Left ventricle myocardium superior (tissue), 1 donor: ENCODE measurements at regions not wholly inside any gene's neighbourhood (a gene's known extent, or its start where the extent isn't known, plus 50 kb on each side); places are given as distances from the start of the nearest gene placed in this dataset.

Experiments used
- ATAC-seq: fragments of 200-7000 bp; cut with Tn5 transposase; one replicate; pipeline ENCODE4 v1.9.1; 2020; ENCODE audit warnings: mild to moderate bottlenecking, moderate library complexity
- DNase-seq: peaks from one replicate; pipeline ENCODE4 v3.0.0-alpha.2; 2020
- intact Hi-C: fragments of 100-400 bp; cut with micrococcal nuclease; formaldehyde crosslinking; loops from one replicate; pipeline ENCODE4 v1.11.0; 2022
- donor health status: DM: no; HTN: yes; CAD: no; lungs with severe emphysema.

GRCh38 chr20:24737212-24737850 is 211.7 kb upstream of the CST7 start:
- no peak for DNase-seq
- ATAC-seq: no peak
- intact Hi-C loops: no loop called here

- intact Hi-C loops: no loop called here
- ATAC-seq (no peak), DNase-seq (no peak)
Measured at GRCh38 chr20:24738058-24738775, 210.9 kb upstream of the CST7 start.

GRCh38 chr20:24738981-24739633 is 210.0 kb upstream of the CST7 start:
- intact Hi-C loops: no loop called here
- DNase-seq: no peak
- no peak for ATAC-seq

GRCh38 chr20:24739746-24740145 is 209.3 kb upstream of the CST7 start:
- intact Hi-C loops: no loop called here
- no peak for DNase-seq

GRCh38 chr20:24741493-24742072 is 207.5 kb upstream of the CST7 start:
- no peak for DNase-seq
- intact Hi-C loops: no loop called here
- no peak for ATAC-seq

More at GRCh38 chr20:24739746-24740145, 209.3 kb upstream of the CST7 start:
- no peak for ATAC-seq

- intact Hi-C loops: no loop called here
- ATAC-seq (no peak), DNase-seq (no peak)
Measured at GRCh38 chr20:24742436-24742835, 206.6 kb upstream of the CST7 start.

GRCh38 chr20:24742989-24743388 is 206.1 kb upstream of the CST7 start:
- DNase-seq (no peak), ATAC-seq (no peak)
- intact Hi-C loops: no loop called here

- no peak for DNase-seq
- no peak for ATAC-seq
- intact Hi-C loops: no loop called here
Measured at GRCh38 chr20:24743641-24744040, 205.4 kb upstream of the CST7 start.

- DNase-seq: no peak
- intact Hi-C loops: no loop called here
- ATAC-seq: no peak
Measured at GRCh38 chr20:24744747-24745146, 204.3 kb upstream of the CST7 start.

GRCh38 chr20:24745206-24745605 is 203.9 kb upstream of the CST7 start:
- DNase-seq (no peak), ATAC-seq (no peak)
- intact Hi-C loops: no loop called here

- intact Hi-C loops: no loop called here
- no peak for DNase-seq
Measured at GRCh38 chr20:24745617-24746350, 203.3 kb upstream of the CST7 start.

GRCh38 chr20:24746351-24746685 is 202.8 kb upstream of the CST7 start:
- intact Hi-C loops: no loop called here
- DNase-seq (no peak), ATAC-seq (no peak)

More at GRCh38 chr20:24745617-24746350, 203.3 kb upstream of the CST7 start:
- no peak for ATAC-seq

GRCh38 chr20:24747010-24747712 is 201.9 kb upstream of the CST7 start:
- ATAC-seq (no peak), DNase-seq (no peak)
- intact Hi-C loops: no loop called here

GRCh38 chr20:24747881-24748595 is 201.0 kb upstream of the CST7 start:
- no peak for ATAC-seq
- DNase-seq: no peak
- intact Hi-C loops: no loop called here

- no peak for DNase-seq
- intact Hi-C loops: no loop called here
- no peak for ATAC-seq
Measured at GRCh38 chr20:24751551-24751950, 197.5 kb upstream of the CST7 start.

GRCh38 chr20:24752612-24753011 is 196.5 kb upstream of the CST7 start:
- DNase-seq: no peak

GRCh38 chr20:24753130-24753529 is 195.9 kb upstream of the CST7 start:
- intact Hi-C loops: no loop called here
- DNase-seq (no peak), ATAC-seq (no peak)

More at GRCh38 chr20:24752612-24753011, 196.5 kb upstream of the CST7 start:
- no peak for ATAC-seq
- intact Hi-C loops: no loop called here

- DNase-seq: no peak
- no peak for ATAC-seq
- intact Hi-C loops: no loop called here
Measured at GRCh38 chr20:24754691-24755090, 194.4 kb upstream of the CST7 start.
